SK-N-SH (cell line): ENCODE measurements at regions not wholly inside any gene's neighbourhood (a gene's known extent, or its start where the extent isn't known, plus 50 kb on each side); places are given as distances from the start of the nearest gene placed in this dataset.

Source experiments
- CTCF ChIA-PET: fragments of 300-600, 350-600 bp; formaldehyde crosslinking; extraction: SDS; loops from one replicate; lab custom pipeline; 2021; lab: Yijun Ruan, JAX
- POLR2A ChIA-PET: fragments of 350-600 bp; sonication (Branson Sonifier 250); formaldehyde crosslinking; extraction: SDS; loops from one replicate; lab custom pipeline; 2020; ENCODE audit warnings: antibody characterized with exemption, inconsistent platforms; lab: Yijun Ruan, JAX
- DNase-seq: peaks from one replicate; pipeline ENCODE4 v3.0.0; 2012
- H2AFZ ChIP-seq: fragments of 200-600 bp; sonication (generic); 2 replicates; pipeline ENCODE4 v1.8.1; 2016; ENCODE audit warnings: antibody characterized with exemption, mild to moderate bottlenecking, low read depth
- H3F3A ChIP-seq: fragments of 200-600 bp; sonication (generic); replicated peaks from 2 replicates; pipeline ENCODE3; 2016; ENCODE audit warnings: antibody characterized with exemption, mild to moderate bottlenecking; ENCODE audit not compliant: insufficient read depth
- H3K27ac ChIP-seq, 2 experiments: fragments of 200-500 bp in 1 of 2; fragments of 200-600 bp in 1 of 2; sonication (Bioruptor generic) in 1 of 2; sonication (generic), shearing (Covaris generic) in 1 of 2; 2 replicates each; pipeline versions ENCODE4 v1.5.1 to v1.6.1; 2014 to 2016; ENCODE audit warnings: low read depth in 2 of 2, inconsistent platforms in 1 of 2, low read length in 1 of 2, mild to moderate bottlenecking in 1 of 2, mixed read lengths in 1 of 2
- H3K27me3 ChIP-seq: fragments of 200-600 bp; sonication (generic), shearing (Covaris generic); 2 replicates; pipeline ENCODE4 v1.6.1; 2016; ENCODE audit warnings: mixed run types; ENCODE audit not compliant: insufficient read depth
- H3K36me3 ChIP-seq, 2 experiments: fragments of 200-500 bp in 1 of 2; fragments of 200-600 bp in 1 of 2; sonication (Bioruptor generic) in 1 of 2; sonication (generic) in 1 of 2; replicated peaks in 1 of 2; 2 replicates each; pipeline versions ENCODE3 to v1.5.1; 2014 to 2016; ENCODE audit warnings: low read length in 1 of 2, mild to moderate bottlenecking in 1 of 2; ENCODE audit not compliant: insufficient read depth in 2 of 2, control insufficient read depth in 1 of 2
- H3K4me1 ChIP-seq, 2 experiments: fragments of 200-500 bp in 1 of 2; fragments of 200-600 bp in 1 of 2; sonication (Bioruptor generic) in 1 of 2; sonication (generic), shearing (Covaris generic) in 1 of 2; 2 replicates each; pipeline versions ENCODE4 v1.5.1 to v1.6.1; 2014 to 2016; ENCODE audit warnings: low read depth in 1 of 2, low read length in 1 of 2, mixed run types in 1 of 2; ENCODE audit not compliant: insufficient read depth in 2 of 2, control insufficient read depth in 1 of 2
- H3K4me2 ChIP-seq: fragments of 200-600 bp; sonication (generic), shearing (Covaris generic); 2 replicates; pipeline ENCODE4 v1.6.1; 2017; ENCODE audit warnings: mixed run types
- H3K4me3 ChIP-seq, 2 experiments: fragments of 200-500 bp in 1 of 2; fragments of 200-600 bp in 1 of 2; sonication (Bioruptor generic) in 1 of 2; sonication (generic), shearing (Covaris generic) in 1 of 2; 2 replicates each; pipeline versions ENCODE4 v1.5.1 to v1.8.1; 2014 to 2016; ENCODE audit warnings: low read depth in 2 of 2, inconsistent platforms in 1 of 2, low read length in 1 of 2, mild to moderate bottlenecking in 1 of 2, mixed read lengths in 1 of 2, moderate library complexity in 1 of 2
- H3K79me2 ChIP-seq: fragments of 200-600 bp; sonication (generic); 2 replicates; pipeline ENCODE4 v1.8.1; 2017; ENCODE audit warnings: mild to moderate bottlenecking; ENCODE audit not compliant: insufficient read depth
- H3K9ac ChIP-seq: fragments of 200-600 bp; sonication (generic); 2 replicates; pipeline ENCODE4 v1.6.1; 2017; ENCODE audit warnings: mixed run types
- H3K9me2 ChIP-seq: fragments of 200-600 bp; sonication (generic); 2 replicates; pipeline ENCODE4 v1.6.1; 2017; ENCODE audit warnings: mixed run types
- H3K9me3 ChIP-seq: fragments of 200-600 bp; sonication (generic); 2 replicates; pipeline ENCODE4 v1.6.1; 2017; ENCODE audit warnings: mixed run types, mild to moderate bottlenecking, moderate library complexity
- H4K20me1 ChIP-seq: fragments of 200-600 bp; sonication (generic); 2 replicates; pipeline ENCODE4 v1.6.1; 2017; ENCODE audit warnings: mild to moderate bottlenecking, mixed run types; ENCODE audit not compliant: insufficient read depth
- CTCF ChIP-seq: fragments of 200-600 bp; sonication (generic); IDR thresholded peaks from 2 replicates; pipeline ENCODE4 v1.6.1; 2017; ENCODE audit warnings: antibody characterized with exemption, mild to moderate bottlenecking, moderate library complexity
- EZH2phosphoT487 ChIP-seq: fragments of 200-600 bp; sonication (generic); IDR thresholded peaks from 2 replicates; pipeline ENCODE4 v1.6.1; 2017; ENCODE audit warnings: low read depth, mixed run types, mild to moderate bottlenecking, antibody characterized with exemption, moderate library complexity, borderline replicate concordance
- FOXJ3 ChIP-seq: sonication (generic); formaldehyde crosslinking; IDR thresholded peaks from 2 replicates; pipeline ENCODE4 v1.5.1; 2020; ENCODE audit warnings: mild to moderate bottlenecking, missing genetic modification reagents
- FOXM1 ChIP-seq: IDR thresholded peaks from 2 replicates; pipeline ENCODE4 v1.4.0; 2012; ENCODE audit warnings: low read depth, mild to moderate bottlenecking
- POLR2AphosphoS5 ChIP-seq: IDR thresholded peaks from 2 replicates; pipeline ENCODE4 v1.6.1; 2012; ENCODE audit warnings: low read depth, low read length
- RAD21 ChIP-seq: IDR thresholded peaks from 2 replicates; pipeline ENCODE4 v1.6.1; 2012; ENCODE audit warnings: mild to moderate bottlenecking, low read length
- RXRA ChIP-seq: IDR thresholded peaks from 2 replicates; pipeline ENCODE4 v1.4.0; 2012; ENCODE audit warnings: low read depth, mild to moderate bottlenecking, borderline replicate concordance
- SMC3 ChIP-seq: IDR thresholded peaks from 2 replicates; pipeline ENCODE4 v1.6.1; 2012; ENCODE audit warnings: low read depth, low read length, improper control_type of control experiment
- TAF1 ChIP-seq: IDR thresholded peaks from 2 replicates; pipeline ENCODE4 v1.6.1; 2012; ENCODE audit warnings: low read depth, mild to moderate bottlenecking, low read length, moderate library complexity, borderline replicate concordance
- TCF12 ChIP-seq: IDR thresholded peaks from 2 replicates; pipeline ENCODE4 v1.4.0; 2012
- USF2 ChIP-seq: fragments of 150-350 bp; IDR thresholded peaks from 2 replicates; pipeline ENCODE4 v1.6.1; 2017; ENCODE audit warnings: antibody characterized with exemption, low read length, low read depth, borderline replicate concordance
- ZBTB33 ChIP-seq: IDR thresholded peaks from 2 replicates; pipeline ENCODE4 v1.4.0; 2012; ENCODE audit warnings: low read depth, borderline replicate concordance
- WGBS: methylation state at CpG from one replicate; pipeline ENCODE4 v1.1.6; 2017; ENCODE audit warnings: low lambda C conversion rate; 5-methylcytosine and 5-hydroxymethylcytosine counted together

GRCh38 chr4:20394512-20394911 is 142.8 kb downstream of the SLIT2 start:
- Histone ChIP-seq H3K9me2 (no peaks in the 10 kb centered on the region), H3K27ac (no peak overlapping the region), H3K36me3 (peaks cover 9 to 14% of the 10 kb centered on the region in 2 experiments), H3K4me1 (peaks cover 0 to 16% of the 10 kb centered on the region in 2 experiments; a peak in 2 of 4 replicates), H3K9ac (no peak overlapping the region), H2AFZ (no peak overlapping the region), H3K9me3 (no peaks in the 10 kb centered on the region), H3F3A (peaks cover 15% of the 10 kb centered on the region), H3K27me3 (no peaks in the 10 kb centered on the region), H3K79me2 (peaks cover 29% of the 10 kb centered on the region), H3K4me3 (no peak overlapping the region), H4K20me1 (peaks cover 22% of the 10 kb centered on the region; the same call in 1 of the 2 replicates), H3K4me2 (no peak overlapping the region)
- ChIA-PET CTCF (interaction anchor here (0.7 to 2.1 kb wide), 14 partner anchors 8 to 290 kb away, joined by 3 to 16 read pairs (median 5); no protein-coding TSS in a partner anchor), POLR2A (no interaction called here)
- WGBS = 79% methylated on average over 2 of the region's 2 CpGs
- no peak for DNase-seq
- TF ChIP-seq ZBTB33 = no peak
- no peak for TF ChIP-seq TAF1
- TF ChIP-seq USF2 = no peak
- no peak for TF ChIP-seq FOXJ3
- no peak for TF ChIP-seq RXRA
- TF ChIP-seq POLR2AphosphoS5 = 0 out of 2 replicates have a peak, but pooled peaks have one; percentile 10
- no peak for TF ChIP-seq FOXM1

GRCh38 chr4:20395160-20395773 is 143.6 kb downstream of the SLIT2 start:
- DNase-seq = no peak
- Histone ChIP-seq H3K9me2 (no peaks in the 10 kb centered on the region), H2AFZ (no peak overlapping the region), H3K9me3 (no peaks in the 10 kb centered on the region), H3K4me2 (no peak overlapping the region), H3K4me1 (peaks cover 0 to 16% of the 10 kb centered on the region in 2 experiments; a peak in 2 of 4 replicates), H3K27me3 (no peaks in the 10 kb centered on the region), H4K20me1 (peaks cover 26% of the 10 kb centered on the region; the same call in 1 of the 2 replicates), H3K36me3 (peaks cover 9 to 14% of the 10 kb centered on the region in 2 experiments), H3K4me3 (no peak overlapping the region), H3F3A (peaks cover 15% of the 10 kb centered on the region), H3K9ac (no peak overlapping the region), H3K79me2 (peaks cover 28% of the 10 kb centered on the region), H3K27ac (no peak overlapping the region)
- ChIA-PET POLR2A (no interaction called here), CTCF (interaction anchor here (0.6 to 2.1 kb wide), 21 partner anchors 9 to 290 kb away, joined by 3 to 16 read pairs (median 3); no protein-coding TSS in a partner anchor)
- TF ChIP-seq ZBTB33 (no peak), CTCF (peak; percentile 70), RAD21 (peak; percentile 36), TCF12 (no peak), RXRA (no peak), EZH2phosphoT487 (no peak), SMC3 (peak; percentile 14; the same call in 1 of the 2 replicates), FOXM1 (no peak)
- 37% methylated on average over 3 of the region's 3 CpGs for WGBS
